GM12801 (cell line): ENCODE measurements at regions not wholly inside any gene's neighbourhood (a gene's known extent, or its start where the extent isn't known, plus 50 kb on each side); places are given as distances from the start of the nearest gene placed in this dataset.

Source experiments
- CTCF ChIP-seq: IDR thresholded peaks from one replicate; pipeline ENCODE4 v1.5.1; 2011; ENCODE audit warnings: control low read depth; ENCODE audit not compliant: insufficient read length; ENCODE audit errors: extremely low read depth

GRCh38 chr5:106454050-106454449 is 1216.7 kb downstream of the EFNA5 start:
- no peak for TF ChIP-seq CTCF

GRCh38 chr5:106451998-106452397 is 1218.7 kb downstream of the EFNA5 start:
- TF ChIP-seq CTCF, result no peak

- no peak for TF ChIP-seq CTCF
Observed at GRCh38 chr5:106443746-106444145, 1227.0 kb downstream of the EFNA5 start.

GRCh38 chr5:106435185-106435584 is 1235.6 kb downstream of the EFNA5 start:
- no peak for TF ChIP-seq CTCF

GRCh38 chr5:106423109-106423897 is 1247.4 kb downstream of the EFNA5 start:
- TF ChIP-seq CTCF, result no peak

GRCh38 chr5:106420102-106420501 is 1250.6 kb downstream of the EFNA5 start:
- TF ChIP-seq CTCF, result no peak

- TF ChIP-seq CTCF, result no peak
Observed at GRCh38 chr5:106418196-106418595, 1252.5 kb downstream of the EFNA5 start.

GRCh38 chr5:106417566-106417965 is 1253.2 kb downstream of the EFNA5 start:
- no peak for TF ChIP-seq CTCF
